ENCODE measurements at regions not wholly inside any gene's neighbourhood (a gene's known extent, or its start where the extent isn't known, plus 50 kb on each side); places are given as distances from the start of the nearest gene placed in this dataset.

DNA sequence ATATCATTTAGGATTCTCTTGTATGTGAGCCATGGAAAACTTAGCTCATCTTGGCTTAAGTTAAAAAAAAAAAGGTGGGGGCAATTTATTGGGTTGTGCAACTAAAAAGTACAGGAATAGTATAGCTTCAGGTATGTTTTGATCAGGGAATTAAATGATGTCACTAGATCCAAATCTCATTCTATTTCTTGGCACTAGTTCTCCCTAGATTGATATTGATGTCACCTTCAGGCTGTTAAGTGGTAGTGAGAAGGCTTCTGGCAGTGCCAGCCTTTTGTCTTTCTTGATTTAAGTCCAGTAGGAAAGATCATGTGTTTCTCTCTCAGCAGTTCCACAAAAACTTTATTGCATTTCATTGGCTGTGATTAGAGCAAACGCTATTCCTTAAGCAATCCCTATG, 65.0 kb upstream of the ZBED5 start:
- H3K27ac Mint-ChIP-seq (ENCODE audit: unreplicated experiment), result no peak overlapping the region
- no peaks in the 10 kb centered on the region for H3K79me2 ChIP-seq (ENCODE audit: insufficient read depth, low read length)
- DNase-seq (ENCODE audit: low read depth), result no peak

DNA sequence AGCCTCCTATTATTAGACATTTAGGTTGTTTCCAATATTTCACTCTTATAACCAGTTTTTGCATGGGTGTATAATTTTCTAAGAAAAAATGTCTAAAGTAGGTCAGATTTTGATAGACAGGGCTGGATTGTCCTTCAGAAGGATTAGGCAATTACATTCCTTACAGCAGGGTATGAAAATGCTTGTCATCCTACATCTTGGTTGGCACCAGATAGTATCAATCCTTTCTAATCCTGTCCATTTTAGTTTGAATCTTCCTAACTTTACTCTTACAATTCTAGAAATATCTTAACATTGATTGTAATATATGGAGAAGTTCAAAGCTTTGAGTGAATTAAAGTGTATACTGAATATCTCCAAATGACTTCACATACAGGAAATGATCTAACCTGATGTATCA, 63.0 kb upstream of the ZBED5 start:
- no peak for TF ChIP-seq EZH2 (IDR thresholded peaks at IDR 0.05; ENCODE audit: insufficient read depth, low read length)
- TF ChIP-seq, protein P1, sequence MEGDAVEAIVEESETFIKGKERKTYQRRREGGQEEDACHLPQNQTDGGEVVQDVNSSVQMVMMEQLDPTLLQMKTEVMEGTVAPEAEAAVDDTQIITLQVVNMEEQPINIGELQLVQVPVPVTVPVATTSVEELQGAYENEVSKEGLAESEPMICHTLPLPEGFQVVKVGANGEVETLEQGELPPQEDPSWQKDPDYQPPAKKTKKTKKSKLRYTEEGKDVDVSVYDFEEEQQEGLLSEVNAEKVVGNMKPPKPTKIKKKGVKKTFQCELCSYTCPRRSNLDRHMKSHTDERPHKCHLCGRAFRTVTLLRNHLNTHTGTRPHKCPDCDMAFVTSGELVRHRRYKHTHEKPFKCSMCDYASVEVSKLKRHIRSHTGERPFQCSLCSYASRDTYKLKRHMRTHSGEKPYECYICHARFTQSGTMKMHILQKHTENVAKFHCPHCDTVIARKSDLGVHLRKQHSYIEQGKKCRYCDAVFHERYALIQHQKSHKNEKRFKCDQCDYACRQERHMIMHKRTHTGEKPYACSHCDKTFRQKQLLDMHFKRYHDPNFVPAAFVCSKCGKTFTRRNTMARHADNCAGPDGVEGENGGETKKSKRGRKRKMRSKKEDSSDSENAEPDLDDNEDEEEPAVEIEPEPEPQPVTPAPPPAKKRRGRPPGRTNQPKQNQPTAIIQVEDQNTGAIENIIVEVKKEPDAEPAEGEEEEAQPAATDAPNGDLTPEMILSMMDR (IDR thresholded peaks at IDR 0.05; ENCODE audit: insufficient read depth, low read depth, low read length), result no peak
- H3K27ac Mint-ChIP-seq (ENCODE audit: unreplicated experiment), result no peak overlapping the region
- Histone ChIP-seq H3K4me2 (ENCODE audit: low read length) (no peak overlapping the region), H3K4me1 (ENCODE audit: insufficient read depth, low read length) (no peaks in the 10 kb centered on the region), H3K9ac (ENCODE audit: low read length) (no peak overlapping the region), H3K36me3 (ENCODE audit: insufficient read depth, low read length) (no peaks in the 10 kb centered on the region), H4K20me1 (ENCODE audit: insufficient read depth, low read length) (no peaks in the 10 kb centered on the region), H3K27me3 (ENCODE audit: insufficient read depth, low read length) (no peaks in the 10 kb centered on the region), H3K4me3 (ENCODE audit: insufficient read depth, low read depth, low read length) (no peak overlapping the region), H2AFZ (ENCODE audit: low read depth, low read length) (no peak overlapping the region), H3K9me3 (ENCODE audit: insufficient read depth, low read depth, low read length) (no peaks in the 10 kb centered on the region), H3K27ac (ENCODE audit: low read depth, low read length) (no peak overlapping the region), H3K79me2 (ENCODE audit: insufficient read depth, low read length) (no peaks in the 10 kb centered on the region)
- peaks cover 12% of the 10 kb centered on the region for H3K9me3 Mint-ChIP-seq (ENCODE audit: unreplicated experiment)
- H3K4me1 Mint-ChIP-seq (ENCODE audit: low read depth, unreplicated experiment), result peaks cover 4% of the 10 kb centered on the region
- DNase-seq (ENCODE audit: low read depth), result no peak
- H3K27me3 Mint-ChIP-seq (ENCODE audit: low read depth, unreplicated experiment), result no peaks in the 10 kb centered on the region
- H3K4me3 Mint-ChIP-seq (ENCODE audit: unreplicated experiment), result no peak overlapping the region
- no peaks in the 10 kb centered on the region for H3K36me3 Mint-ChIP-seq (ENCODE audit: low read depth, unreplicated experiment)
- no peak for FAIRE-seq

More for the DNA sequence above, 65.0 kb upstream of the ZBED5 start:
- Histone ChIP-seq H2AFZ (ENCODE audit: low read depth, low read length) (no peak overlapping the region), H3K4me3 (ENCODE audit: insufficient read depth, low read depth, low read length) (no peak overlapping the region), H3K4me1 (ENCODE audit: insufficient read depth, low read length) (peaks cover 10% of the 10 kb centered on the region), H4K20me1 (ENCODE audit: insufficient read depth, low read length) (no peaks in the 10 kb centered on the region), H3K27me3 (ENCODE audit: insufficient read depth, low read length) (no peaks in the 10 kb centered on the region), H3K27ac (ENCODE audit: low read depth, low read length) (no peak overlapping the region), H3K9me3 (ENCODE audit: insufficient read depth, low read depth, low read length) (no peaks in the 10 kb centered on the region), H3K9ac (ENCODE audit: low read length) (no peak overlapping the region), H3K36me3 (ENCODE audit: insufficient read depth, low read length) (no peaks in the 10 kb centered on the region), H3K4me2 (ENCODE audit: low read length) (no peak overlapping the region)
- TF ChIP-seq, protein P1 (IDR thresholded peaks at IDR 0.05; ENCODE audit: insufficient read depth, low read depth, low read length), result no peak
- no peak for TF ChIP-seq EZH2 (IDR thresholded peaks at IDR 0.05; ENCODE audit: insufficient read depth, low read length)
- no peak overlapping the region for H3K4me3 Mint-ChIP-seq (ENCODE audit: unreplicated experiment)
- FAIRE-seq, result no peak
- peaks cover 4% of the 10 kb centered on the region for H3K9me3 Mint-ChIP-seq (ENCODE audit: unreplicated experiment)
- no peaks in the 10 kb centered on the region for H3K36me3 Mint-ChIP-seq (ENCODE audit: low read depth, unreplicated experiment)
- no peaks in the 10 kb centered on the region for H3K27me3 Mint-ChIP-seq (ENCODE audit: low read depth, unreplicated experiment)
- H3K4me1 Mint-ChIP-seq (ENCODE audit: low read depth, unreplicated experiment), result peaks cover 15% of the 10 kb centered on the region

DNA sequence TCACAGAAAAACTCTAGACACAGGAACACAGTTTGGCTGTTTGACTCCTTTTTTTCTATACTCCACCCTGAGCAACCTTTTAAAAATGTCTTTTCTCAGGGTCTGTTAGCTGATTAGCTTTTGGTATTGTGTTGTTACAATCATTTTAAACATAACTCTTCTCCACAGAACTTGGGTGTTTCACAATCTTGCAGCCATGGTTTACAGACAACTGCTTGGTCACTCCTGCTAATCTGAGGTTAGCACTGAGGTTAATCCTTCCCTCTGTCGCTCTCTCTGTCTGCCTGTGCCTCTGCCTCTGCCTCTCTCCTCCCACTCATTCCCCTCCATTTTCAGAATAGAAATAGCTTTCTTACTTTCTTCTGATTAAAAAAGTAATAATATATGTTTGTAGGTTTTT, 62.4 kb upstream of the ZBED5 start:
- peak overlapping the region; percentile 66 for H3K27ac Mint-ChIP-seq (ENCODE audit: unreplicated experiment)
- DNase-seq (ENCODE audit: low read depth), result peak; percentile 68
- no peak overlapping the region for H3K27ac ChIP-seq (ENCODE audit: low read depth, low read length)

More for the DNA sequence above, 62.4 kb upstream of the ZBED5 start:
- peaks cover 4% of the 10 kb centered on the region for H3K4me1 Mint-ChIP-seq (ENCODE audit: low read depth, unreplicated experiment)
- Histone ChIP-seq H3K36me3 (ENCODE audit: insufficient read depth, low read length) (no peaks in the 10 kb centered on the region), H3K9me3 (ENCODE audit: insufficient read depth, low read depth, low read length) (no peaks in the 10 kb centered on the region), H3K4me2 (ENCODE audit: low read length) (no peak overlapping the region), H4K20me1 (ENCODE audit: insufficient read depth, low read length) (no peaks in the 10 kb centered on the region), H3K27me3 (ENCODE audit: insufficient read depth, low read length) (no peaks in the 10 kb centered on the region), H3K4me1 (ENCODE audit: insufficient read depth, low read length) (no peaks in the 10 kb centered on the region), H3K9ac (ENCODE audit: low read length) (no peak overlapping the region), H2AFZ (ENCODE audit: low read depth, low read length) (peak overlapping the region; percentile 21), H3K79me2 (ENCODE audit: insufficient read depth, low read length) (no peaks in the 10 kb centered on the region), H3K4me3 (ENCODE audit: insufficient read depth, low read depth, low read length) (no peak overlapping the region)
- no peak overlapping the region for H3K4me3 Mint-ChIP-seq (ENCODE audit: unreplicated experiment)
- H3K27me3 Mint-ChIP-seq (ENCODE audit: low read depth, unreplicated experiment), result no peaks in the 10 kb centered on the region
- TF ChIP-seq, protein P1 (IDR thresholded peaks at IDR 0.05; ENCODE audit: insufficient read depth, low read depth, low read length), result no peak
- no peak for TF ChIP-seq EZH2 (IDR thresholded peaks at IDR 0.05; ENCODE audit: insufficient read depth, low read length)
- no peak for FAIRE-seq
- H3K36me3 Mint-ChIP-seq (ENCODE audit: low read depth, unreplicated experiment), result no peaks in the 10 kb centered on the region
- H3K9me3 Mint-ChIP-seq (ENCODE audit: unreplicated experiment), result peaks cover 12% of the 10 kb centered on the region
